Smooth muscle cell (in vitro differentiated cells): ENCODE measurements at regions not wholly inside any gene's neighbourhood (a gene's known extent, or its start where the extent isn't known, plus 50 kb on each side); places are given as distances from the start of the nearest gene placed in this dataset.
A peak's percentile ranks its signal among the peaks of the same experiment; 100 is the strongest.
"Not testable (repeated sequence)": the region's sequence is repeated elsewhere in the genome, so short reads cannot be mapped to it uniquely, and the experiment has no call there.

Experiments
- DNase-seq: peaks from one replicate; lab custom pipeline; 2025; ENCODE audit not compliant: unreplicated experiment; lab: John Stamatoyannopoulos, UW
- H2AFZ ChIP-seq: fragments of 200-600 bp; sonication (generic); 2 replicates; pipeline ENCODE4 v1.6.0; 2016; ENCODE audit warnings: antibody characterized with exemption, low read depth, mild to moderate bottlenecking
- H3F3A ChIP-seq: fragments of 200-600 bp; sonication (generic); 2 replicates; pipeline ENCODE4 v1.6.0; 2017; ENCODE audit warnings: antibody characterized with exemption, low read depth
- H3K27ac ChIP-seq: fragments of 200-600 bp; sonication (generic); 2 replicates; pipeline ENCODE4 v1.5.1; 2016; ENCODE audit warnings: low read depth, mild to moderate bottlenecking
- H3K27me3 ChIP-seq: fragments of 200-600 bp; sonication (generic); 2 replicates; pipeline ENCODE4 v1.6.1; 2016; ENCODE audit warnings: low read depth, mild to moderate bottlenecking
- H3K36me3 ChIP-seq: fragments of 200-600 bp; sonication (generic); 2 replicates; pipeline ENCODE4 v1.5.1; 2016; ENCODE audit warnings: low read depth
- H3K4me1 ChIP-seq: fragments of 200-600 bp; sonication (generic); 2 replicates; pipeline ENCODE4 v1.5.1; 2016; ENCODE audit warnings: low read depth
- H3K4me2 ChIP-seq: fragments of 200-600 bp; sonication (generic); 2 replicates; pipeline ENCODE4 v1.6.0; 2016; ENCODE audit warnings: mild to moderate bottlenecking
- H3K4me3 ChIP-seq: fragments of 200-600 bp; sonication (generic); 2 replicates; pipeline ENCODE4 v1.5.1; 2016; ENCODE audit warnings: mild to moderate bottlenecking
- H3K79me2 ChIP-seq: fragments of 200-600 bp; sonication (generic); 2 replicates; pipeline ENCODE4 v1.6.0; 2016; ENCODE audit warnings: low read depth, mild to moderate bottlenecking
- H3K9ac ChIP-seq: fragments of 200-600 bp; sonication (generic); 2 replicates; pipeline ENCODE4 v1.6.0; 2016; ENCODE audit warnings: low read depth
- H3K9me3 ChIP-seq: fragments of 200-600 bp; sonication (generic); replicated peaks from 2 replicates; pipeline ENCODE4 v1.5.1; 2016; ENCODE audit warnings: low read depth
- H4K20me1 ChIP-seq: fragments of 200-600 bp; sonication (generic); 2 replicates; pipeline ENCODE4 v1.6.0; 2016; ENCODE audit warnings: low read depth
- CTCF ChIP-seq: fragments of 200-600 bp; sonication (generic); IDR thresholded peaks from 2 replicates; pipeline ENCODE4 v1.5.1; 2017; ENCODE audit warnings: borderline replicate concordance, mild to moderate bottlenecking, antibody characterized with exemption; ENCODE audit not compliant: insufficient read depth, poor library complexity, severe bottlenecking
- WGBS: methylation state at CpG from one replicate; pipeline ENCODE4 v1.1.7; 2016; ENCODE audit warnings: low lambda C conversion rate; 5-methylcytosine and 5-hydroxymethylcytosine counted together

DNA sequence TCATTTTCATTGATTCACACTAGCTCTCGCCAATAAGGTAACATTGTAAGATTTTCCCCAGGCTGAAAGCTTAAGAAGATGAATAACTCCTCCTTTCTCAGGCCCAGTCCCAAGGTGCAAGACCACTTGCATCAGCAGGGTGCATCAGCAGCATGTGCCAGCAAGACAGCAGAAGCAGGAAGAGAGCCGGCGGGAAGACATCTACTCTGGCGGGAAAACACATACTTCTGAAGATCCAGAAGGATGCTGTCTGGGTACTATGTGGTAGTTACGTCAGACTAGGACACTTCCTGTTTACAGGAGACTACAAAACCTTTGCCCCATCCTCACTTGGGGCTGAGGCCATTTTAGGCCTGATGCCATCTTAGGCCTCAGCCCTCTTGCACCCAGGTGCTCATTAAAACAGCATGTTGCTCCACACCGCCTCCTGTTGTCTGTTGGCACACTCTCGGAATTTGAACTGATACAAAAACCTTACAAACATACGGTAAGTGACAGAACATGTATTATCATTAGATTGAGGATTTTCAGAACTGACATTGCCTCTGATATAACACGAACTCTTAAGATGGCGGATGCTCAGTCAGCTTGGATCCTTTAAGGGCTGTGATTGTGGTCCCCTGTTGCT lies 886.5 kb upstream of the EPHA5 start:
- Histone ChIP-seq H4K20me1 (no peaks in the 10 kb centered on the region), H2AFZ (no peak overlapping the region), H3K27me3 (no peaks in the 10 kb centered on the region), H3K27ac (no peak overlapping the region), H3F3A (no peaks in the 10 kb centered on the region), H3K36me3 (no peaks in the 10 kb centered on the region), H3K4me3 (no peak overlapping the region), H3K4me1 (no peaks in the 10 kb centered on the region), H3K9ac (no peak overlapping the region), H3K79me2 (no peaks in the 10 kb centered on the region), H3K4me2 (no peak overlapping the region), H3K9me3 (no peaks in the 10 kb centered on the region)
- no peak for DNase-seq
- WGBS: 97% methylated on average over 10 of the region's 10 CpGs
- no peak for TF ChIP-seq CTCF

- no peak overlapping the region for H3K4me2 ChIP-seq
- H3K9ac ChIP-seq: no peak overlapping the region
- WGBS: 14% methylated on average over 2 of the region's 2 CpGs
Observed at GRCh38 chr4:66555301-66555700, 885.0 kb upstream of the EPHA5 start.

DNA sequence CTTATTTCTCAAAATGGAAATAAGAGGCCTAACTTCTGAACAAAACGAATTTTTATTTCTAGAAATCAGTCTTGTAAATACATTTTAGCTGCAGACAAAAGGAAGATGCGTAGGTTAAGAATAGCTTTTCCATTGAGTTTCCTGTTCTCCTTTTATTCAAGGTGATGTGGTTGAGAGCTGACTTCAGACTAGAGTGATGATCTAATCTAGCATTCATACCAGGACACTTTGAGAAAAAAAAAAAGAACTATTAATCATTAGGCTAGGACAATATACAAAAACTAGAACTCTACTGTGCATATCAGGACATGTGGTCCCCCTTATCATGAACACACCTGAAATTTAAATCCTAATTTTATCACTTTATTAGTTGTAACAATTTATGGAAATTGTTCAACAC lies 884.5 kb upstream of the EPHA5 start:
- no peak overlapping the region for H3K4me3 ChIP-seq
- 58% methylated on average over 2 of the region's 2 CpGs for WGBS
- no peak for DNase-seq
- H2AFZ ChIP-seq: no peak overlapping the region
- no peaks in the 10 kb centered on the region for H4K20me1 ChIP-seq
- no peaks in the 10 kb centered on the region for H3F3A ChIP-seq
- H3K27ac ChIP-seq: peak overlapping the region; percentile 42
- no peaks in the 10 kb centered on the region for H3K27me3 ChIP-seq
- no peak overlapping the region for H3K9ac ChIP-seq
- H3K36me3 ChIP-seq: no peaks in the 10 kb centered on the region
- H3K9me3 ChIP-seq: no peaks in the 10 kb centered on the region
- H3K79me2 ChIP-seq: no peaks in the 10 kb centered on the region
- no peaks in the 10 kb centered on the region for H3K4me1 ChIP-seq
- H3K4me2 ChIP-seq: no peak overlapping the region
- TF ChIP-seq CTCF: no peak

More at GRCh38 chr4:66555301-66555700, 885.0 kb upstream of the EPHA5 start:
- Histone ChIP-seq H3K4me3 (no peak overlapping the region), H3K9me3 (no peaks in the 10 kb centered on the region), H3F3A (no peaks in the 10 kb centered on the region), H3K27ac (peak overlapping the region; percentile 42), H2AFZ (no peak overlapping the region), H4K20me1 (no peaks in the 10 kb centered on the region), H3K27me3 (no peaks in the 10 kb centered on the region), H3K79me2 (no peaks in the 10 kb centered on the region), H3K4me1 (no peaks in the 10 kb centered on the region), H3K36me3 (no peaks in the 10 kb centered on the region)
- no peak for TF ChIP-seq CTCF
- no peak for DNase-seq

- H3F3A ChIP-seq, H2AFZ ChIP-seq: not testable (repeated sequence)
Observed at GRCh38 chr4:66545301-66545700, 875.0 kb upstream of the EPHA5 start.

More at GRCh38 chr4:66545301-66545700, 875.0 kb upstream of the EPHA5 start:
- not testable (repeated sequence) for H3K9ac ChIP-seq, H3K36me3 ChIP-seq, H3K4me3 ChIP-seq, DNase-seq, H3K79me2 ChIP-seq, H3K4me1 ChIP-seq, H3K27me3 ChIP-seq, H4K20me1 ChIP-seq, H3K27ac ChIP-seq, H3K9me3 ChIP-seq, H3K4me2 ChIP-seq
- WGBS: 96% methylated on average over 11 of the region's 11 CpGs
